ENCODE measurements at regions not wholly inside any gene's neighbourhood (a gene's known extent, or its start where the extent isn't known, plus 50 kb on each side); places are given as distances from the start of the nearest gene placed in this dataset.

- H3K36me3 ChIP-seq = no peaks in the 10 kb centered on the region
- H3K27ac ChIP-seq = no peak overlapping the region
- TF ChIP-seq POLR2A (IDR thresholded peaks at IDR 0.05) (no peak), CTCF (IDR thresholded peaks at IDR 0.05) (no peak)
- intact Hi-C loops (cut with DNase I) = no loop called here
- ATAC-seq (no peak), DNase-seq (no peak)
- H3K4me3 ChIP-seq = no peak overlapping the region
- no peaks in the 10 kb centered on the region for H3K9me3 ChIP-seq
- H3K27me3 ChIP-seq = no peaks in the 10 kb centered on the region
- WGBS, 4 donors = 60 to 68% (median 65%) methylated on average over 3 of the region's 3 CpGs
- no peaks in the 10 kb centered on the region for H3K4me1 ChIP-seq
These were observed 1091.2 kb upstream of the PIK3C3 start for GRCh38 chr18:40863801-40864200.

DNA sequence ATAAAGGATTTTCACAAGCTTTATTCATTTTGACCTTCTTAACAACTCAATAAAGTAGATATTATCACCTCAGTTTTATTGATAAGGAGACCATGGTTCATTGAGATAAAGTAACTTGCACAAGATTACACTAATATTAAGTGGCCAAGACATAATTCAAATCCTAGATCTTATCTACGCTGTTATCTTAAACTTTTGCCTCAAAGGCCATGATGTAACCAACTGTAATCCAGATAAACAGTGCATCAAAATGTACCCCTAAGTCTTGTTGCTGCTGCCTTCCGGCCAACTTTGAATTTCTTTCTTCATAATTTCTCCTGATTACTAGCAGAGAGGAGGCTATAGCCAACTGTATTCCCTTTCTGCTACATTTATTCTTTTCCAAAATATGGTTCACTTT lies 1094.8 kb upstream of the PIK3C3 start:
- TF ChIP-seq CTCF (IDR thresholded peaks at IDR 0.05) (no peak), POLR2A (IDR thresholded peaks at IDR 0.05) (no peak)
- Histone ChIP-seq H3K9me3 (no peaks in the 10 kb centered on the region), H3K4me3 (no peak overlapping the region), H3K36me3 (no peaks in the 10 kb centered on the region), H3K27me3 (no peaks in the 10 kb centered on the region), H3K27ac (no peak overlapping the region), H3K4me1 (no peaks in the 10 kb centered on the region)
- DNase-seq (no peak), ATAC-seq (no peak)
- intact Hi-C loops (cut with DNase I) = no loop called here
- 84 to 96% (median 93%) methylated on average over 2 of the region's 2 CpGs for WGBS, 4 donors

GRCh38 chr18:40855661-40856060 lies 1099.4 kb upstream of the PIK3C3 start:
- intact Hi-C loops (cut with DNase I) = no loop called here
- Histone ChIP-seq H3K9me3 (no peaks in the 10 kb centered on the region), H3K36me3 (no peaks in the 10 kb centered on the region), H3K4me3 (no peak overlapping the region), H3K27ac (no peak overlapping the region), H3K27me3 (no peaks in the 10 kb centered on the region), H3K4me1 (no peaks in the 10 kb centered on the region)
- WGBS, 4 donors = 74 to 92% (median 88%) methylated on average over 4 of the region's 4 CpGs
- no peak for ATAC-seq
- no peak for DNase-seq
- no peak for TF ChIP-seq CTCF (IDR thresholded peaks at IDR 0.05)
- no peak for TF ChIP-seq POLR2A (IDR thresholded peaks at IDR 0.05)

DNA sequence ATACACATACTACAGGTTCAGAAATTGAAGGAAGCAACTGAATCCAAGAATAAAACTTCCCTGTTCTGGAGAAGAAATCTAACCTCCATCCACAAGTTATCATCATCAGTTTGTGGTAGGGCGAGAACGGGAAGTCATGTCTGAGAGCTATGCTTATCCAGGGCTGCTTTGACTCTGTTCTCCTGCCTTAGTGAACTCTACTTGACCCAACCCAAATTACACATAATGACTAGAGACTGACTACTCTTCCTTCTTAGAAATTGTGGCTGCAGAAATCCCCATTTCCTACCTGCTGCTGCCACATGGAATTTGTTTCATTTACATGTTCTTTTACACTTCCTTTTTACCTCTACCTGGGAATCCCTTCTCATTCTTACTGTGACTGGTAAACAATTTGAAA lies 1102.6 kb upstream of the PIK3C3 start:
- no peak for DNase-seq
- no peak for TF ChIP-seq POLR2A (IDR thresholded peaks at IDR 0.05)
- no peak for TF ChIP-seq CTCF (IDR thresholded peaks at IDR 0.05)
- no peak overlapping the region for H3K27ac ChIP-seq
- H3K4me1 ChIP-seq = no peaks in the 10 kb centered on the region
- 88 to 94% (median 92%) methylated on average over 2 of the region's 2 CpGs for WGBS, 4 donors
- H3K4me3 ChIP-seq = no peak overlapping the region
- intact Hi-C loops (cut with DNase I) = no loop called here
- ATAC-seq = no peak
- H3K36me3 ChIP-seq = no peaks in the 10 kb centered on the region
- no peaks in the 10 kb centered on the region for H3K9me3 ChIP-seq
- no peaks in the 10 kb centered on the region for H3K27me3 ChIP-seq
